ENCODE measurements at regions not wholly inside any gene's neighbourhood (a gene's known extent, or its start where the extent isn't known, plus 50 kb on each side); places are given as distances from the start of the nearest gene placed in this dataset.

- Histone ChIP-seq H3K27me3 (ENCODE audit: insufficient read depth, low read length) (no peaks in the 10 kb centered on the region), H3K4me2 (ENCODE audit: insufficient read depth, insufficient read length, low read length) (no peak overlapping the region), H3K4me1 (ENCODE audit: insufficient read depth, low read length) (no peaks in the 10 kb centered on the region), H2BK12ac (ENCODE audit: insufficient read length, low read depth, low read length) (no peak overlapping the region), H2BK5ac (ENCODE audit: insufficient read length, low read length) (no peak overlapping the region), H2BK120ac (ENCODE audit: low read depth, low read length, poor library complexity, severe bottlenecking) (no peak overlapping the region), H2AFZ (ENCODE audit: low read length) (no peak overlapping the region), H2BK20ac (ENCODE audit: low read depth, low read length, poor library complexity, severe bottlenecking) (no peak overlapping the region), H3K27ac (ENCODE audit: insufficient read length, low read depth, low read length) (no peak overlapping the region), H2BK15ac (ENCODE audit: low read depth, low read length) (no peak overlapping the region), H3K56ac (ENCODE audit: insufficient read length, low read depth, low read length) (no peak overlapping the region), H3K4ac (ENCODE audit: low read depth, low read length) (no peak overlapping the region), H3K9me3 (ENCODE audit: control insufficient read depth, low read depth, low read length) (no peaks in the 10 kb centered on the region), H3K79me2 (ENCODE audit: insufficient read depth, low read length) (no peaks in the 10 kb centered on the region), H3K18ac (ENCODE audit: insufficient read length, low read depth, low read length) (no peak overlapping the region), H3K79me1 (ENCODE audit: insufficient read depth, low read depth, low read length, poor library complexity, severe bottlenecking) (no peaks in the 10 kb centered on the region), H4K20me1 (ENCODE audit: control insufficient read depth, insufficient read depth, insufficient read length) (no peaks in the 10 kb centered on the region), H3T11ph (ENCODE audit: low read length) (no peak overlapping the region), H3K14ac (ENCODE audit: insufficient read depth, low read length) (no peak overlapping the region), H3K9ac (ENCODE audit: extremely low read depth, insufficient read length, low read length) (no peak overlapping the region), H3K23ac (ENCODE audit: insufficient read length, low read depth, low read length) (no peak overlapping the region), H4K5ac (ENCODE audit: insufficient read length, low read depth, low read length) (no peak overlapping the region), H3K23me2 (ENCODE audit: insufficient read length, low read depth, low read length, poor library complexity, severe bottlenecking) (no peaks in the 10 kb centered on the region), H4K8ac (replicated peaks; ENCODE audit: insufficient read length, low read depth, low read length) (no peak overlapping the region), H4K91ac (ENCODE audit: insufficient read length, low read depth, low read length) (no peak overlapping the region), H2AK5ac (ENCODE audit: insufficient read length, low read length) (no peak overlapping the region)
- Mint-ChIP-seq H3K4me1 (no peaks in the 10 kb centered on the region), H3K9me3 (no peaks in the 10 kb centered on the region), H3K27me3 (ENCODE audit: low read depth) (no peaks in the 10 kb centered on the region), H3K36me3 (ENCODE audit: insufficient read depth in 1 of 3, low read depth in 3 of 3) (peaks cover 0 to 20% (median 7%) of the 10 kb centered on the region in 3 experiments; a peak in 5 of 7 replicates), H3K27ac (no peak overlapping the region), H3K4me3 (no peak overlapping the region)
- WGBS (ENCODE audit: extremely low coverage, insufficient read length, low lambda C conversion rate), result no CpG with 5 or more reads among the region's 2 CpGs
- no peak for DNase-seq
- no peak for TF ChIP-seq CTCF (conservative IDR thresholded peaks at IDR 0.05)
Observed at GRCh38 chr13:50071379-50071778, 56.1 kb downstream of the KCNRG start.

Measured in H9 (cell line).